HepG2 (cell line): ENCODE measurements at regions not wholly inside any gene's neighbourhood (a gene's known extent, or its start where the extent isn't known, plus 50 kb on each side); places are given as distances from the start of the nearest gene placed in this dataset.

ENCODE experiments used
- ATAC-seq: fragments of 200-7000 bp; cut with Tn5 transposase; 3 replicates; pipeline ENCODE4 v1.9.1; 2020; ENCODE audit warnings: mild to moderate bottlenecking, moderate library complexity
- BruUV-seq: library from RNA; stranded (reverse); fragments of 400-500 nt; replicated peaks from 2 replicates; lab custom pipeline; 2021; lab: Mats Ljungman, UMichigan
- CTCF ChIA-PET: fragments of 300-600 bp; formaldehyde crosslinking; extraction: SDS; loops from one replicate; lab custom pipeline; 2021; ENCODE audit warnings: low total read pairs, inconsistent platforms, low intra/inter-chr PET ratio; lab: Yijun Ruan, JAX
- POLR2A ChIA-PET: fragments of 350-600 bp; sonication (Branson Sonifier 250); formaldehyde crosslinking; loops from one replicate; lab custom pipeline; 2020; ENCODE audit warnings: antibody characterized with exemption, inconsistent platforms; lab: Yijun Ruan, JAX
- DNase-seq: peaks from one replicate; pipeline ENCODE4 v3.0.0-alpha.2; 2015; ENCODE audit warnings: low spot score
- FAIRE-seq: peaks from 3 replicates; lab custom pipeline; 2011; peaks lifted over from hg19 to GRCh38; lab: Jason Lieb, UNC
- H2AFZ ChIP-seq: one replicate; pipeline ENCODE4 v1.6.1; 2011; ENCODE audit warnings: low read length, inconsistent platforms
- H3K27ac ChIP-seq: fragments of 300-600 bp; 3 replicates; pipeline ENCODE4 v1.8.0; 2011; ENCODE audit warnings: mixed run types, mild to moderate bottlenecking, mixed read lengths, low read length, inconsistent platforms; ENCODE audit not compliant: insufficient read depth; ENCODE audit errors: extremely low read length
- H3K27me3 ChIP-seq, 2 experiments: fragments of 200-600 bp in 1 of 2; 2 replicates in 1 of 2; 3 replicates in 1 of 2; pipeline versions ENCODE4 v1.6.0 to v1.8.0; 2011; ENCODE audit warnings: low read length in 2 of 2, mild to moderate bottlenecking in 2 of 2, moderate library complexity in 2 of 2, inconsistent platforms in 1 of 2; ENCODE audit not compliant: insufficient read depth in 2 of 2, control insufficient read depth in 1 of 2
- H3K36me3 ChIP-seq, 2 experiments: fragments of 200-600 bp in 1 of 2; replicated peaks in 1 of 2; 2 replicates in 1 of 2; 3 replicates in 1 of 2; pipeline versions ENCODE4 v1.5.1 to v1.8.0; 2011; ENCODE audit warnings: low read length in 2 of 2, inconsistent platforms in 1 of 2; ENCODE audit not compliant: insufficient read depth in 2 of 2, control insufficient read depth in 1 of 2
- H3K4me1 ChIP-seq: 2 replicates; pipeline ENCODE4 v1.5.1; 2012; ENCODE audit warnings: low read length, inconsistent platforms; ENCODE audit not compliant: insufficient read depth
- H3K4me2 ChIP-seq: 2 replicates; pipeline ENCODE4 v1.6.0; 2011; ENCODE audit warnings: low read depth, low read length, inconsistent platforms
- H3K4me3 ChIP-seq, 3 experiments: fragments of 200-600 bp in 1 of 3; sonication (generic), shearing (Covaris generic) in 1 of 3; replicated peaks in 1 of 3; 2 replicates each; pipeline ENCODE4 v1.5.1; 2011 to 2016; ENCODE audit warnings: low read length in 3 of 3, inconsistent platforms in 2 of 3, low read depth in 2 of 3, mild to moderate bottlenecking in 2 of 3, control low read depth in 1 of 3, mixed read lengths in 1 of 3; ENCODE audit not compliant: insufficient read depth in 1 of 3
- H3K79me2 ChIP-seq: one replicate; pipeline ENCODE4 v1.6.1; 2011; ENCODE audit warnings: low read length, inconsistent platforms; ENCODE audit not compliant: insufficient read depth
- H3K9ac ChIP-seq: 2 replicates; pipeline ENCODE4 v1.6.0; 2011; ENCODE audit warnings: mild to moderate bottlenecking, low read depth, low read length, inconsistent platforms; ENCODE audit not compliant: insufficient read depth
- H3K9me3 ChIP-seq: 2 replicates; pipeline ENCODE4 v1.5.1; 2012; ENCODE audit warnings: mild to moderate bottlenecking, low read length
- H4K20me1 ChIP-seq: 2 replicates; pipeline ENCODE4 v1.6.0; 2011; ENCODE audit warnings: inconsistent platforms, mild to moderate bottlenecking, low read length, moderate library complexity; ENCODE audit not compliant: insufficient read depth
- FOSL1 ChIP-seq: sonication (generic); formaldehyde crosslinking; IDR thresholded peaks from 2 replicates; pipeline ENCODE4 v1.9.0; 2021; ENCODE audit warnings: missing genetic modification reagents, borderline replicate concordance
- HNF4A ChIP-seq: sonication (generic); formaldehyde crosslinking; IDR thresholded peaks from 2 replicates; pipeline ENCODE4 v1.4.0; 2020; ENCODE audit warnings: missing genetic modification reagents
- MED13 ChIP-seq: sonication (generic); formaldehyde crosslinking; IDR thresholded peaks from 2 replicates; pipeline ENCODE4 v1.5.0; 2020; ENCODE audit warnings: missing genetic modification reagents
- MZF1 ChIP-seq: sonication (generic); formaldehyde crosslinking; IDR thresholded peaks from 2 replicates; pipeline ENCODE4 v1.8.1; 2023; ENCODE audit warnings: mild to moderate bottlenecking, missing genetic modification reagents, borderline replicate concordance
- NCOR1 ChIP-seq: fragments of 200-600 bp; sonication (generic); IDR thresholded peaks from 2 replicates; pipeline ENCODE4 v1.7.0; 2017; ENCODE audit warnings: antibody characterized with exemption, low read length, borderline replicate concordance
- NONO ChIP-seq, 2 experiments: fragments of 450-650 bp in 1 of 2; sonication (generic) in 1 of 2; formaldehyde crosslinking in 1 of 2; IDR thresholded peaks in 1 of 2; conservative IDR thresholded peaks in 1 of 2; 2 replicates each; pipeline versions ENCODE4 v1.6.1 to v1.8.0; 2017 to 2022; ENCODE audit warnings: mild to moderate bottlenecking in 1 of 2, missing genetic modification reagents in 1 of 2, moderate library complexity in 1 of 2
- PHB2 ChIP-seq: fragments of 450-650 bp; IDR thresholded peaks from 2 replicates; pipeline ENCODE4 v1.6.1; 2018; ENCODE audit not compliant: partially characterized antibody
- RFX1 ChIP-seq: fragments of 450-650 bp; IDR thresholded peaks from 2 replicates; pipeline ENCODE4 v1.6.1; 2017
- TCF7 ChIP-seq: sonication (generic); IDR thresholded peaks from 2 replicates; pipeline ENCODE4 v1.6.1; 2016; ENCODE audit warnings: antibody characterized with exemption, low read depth
- ZBTB20 ChIP-seq: sonication (generic); formaldehyde crosslinking; IDR thresholded peaks from 2 replicates; pipeline ENCODE4 v1.8.1; 2023; ENCODE audit warnings: missing genetic modification reagents, low read depth, mild to moderate bottlenecking, borderline replicate concordance
- ZFP36 ChIP-seq: fragments of 150-350 bp; IDR thresholded peaks from 2 replicates; pipeline ENCODE4 v1.6.1; 2018; ENCODE audit warnings: borderline replicate concordance, low read length, low read depth; ENCODE audit not compliant: partially characterized antibody
- ZNF546 ChIP-seq: sonication (generic); formaldehyde crosslinking; conservative IDR thresholded peaks from 2 replicates; pipeline ENCODE4 v1.8.1; 2023; ENCODE audit warnings: mild to moderate bottlenecking, missing genetic modification reagents
- ZNF704 ChIP-seq: sonication (generic); formaldehyde crosslinking; IDR thresholded peaks from 2 replicates; pipeline ENCODE4 v1.8.1; 2023; ENCODE audit warnings: mild to moderate bottlenecking, inconsistent platforms, moderate library complexity, missing genetic modification reagents, borderline replicate concordance
- ZNF768 ChIP-seq: sonication (generic); formaldehyde crosslinking; IDR thresholded peaks from 2 replicates; pipeline ENCODE4 v1.4.0; 2020; ENCODE audit warnings: missing genetic modification reagents
- ZNF839 ChIP-seq: sonication (generic); formaldehyde crosslinking; IDR thresholded peaks from 2 replicates; pipeline ENCODE4 v1.4.0; 2020; ENCODE audit warnings: missing genetic modification reagents, mild to moderate bottlenecking, borderline replicate concordance
- ZSCAN21 ChIP-seq: sonication (generic); formaldehyde crosslinking; IDR thresholded peaks from 2 replicates; pipeline ENCODE4 v1.8.0; 2022; ENCODE audit warnings: mild to moderate bottlenecking, missing genetic modification reagents, moderate library complexity, borderline replicate concordance
- ZSCAN30 ChIP-seq: sonication (generic); formaldehyde crosslinking; IDR thresholded peaks from 2 replicates; pipeline ENCODE4 v1.5.0; 2020; ENCODE audit warnings: mild to moderate bottlenecking, missing genetic modification reagents
- ZSCAN9 ChIP-seq: IDR thresholded peaks from 2 replicates; pipeline ENCODE4 v1.6.1; 2016; ENCODE audit warnings: borderline replicate concordance
- WGBS: methylation state at CpG from one replicate; pipeline ENCODE4 v1.1.6; 2017; ENCODE audit warnings: low lambda C conversion rate; 5-methylcytosine and 5-hydroxymethylcytosine counted together
- in situ Hi-C: cut with HindIII; loops from 2 replicates; pipeline ENCODE4 v1.10.0; 2017; ENCODE audit warnings: low pct_unique_long_range_greater_than_20kb; ENCODE audit not compliant: extremely low pct_ligation_motif_present
- intact Hi-C: fragments of 100-400 bp; cut with micrococcal nuclease; formaldehyde crosslinking; loops from one replicate; pipeline ENCODE4 v1.10.0; 2022; ENCODE audit not compliant: unreplicated experiment
- TF ChIP-seq, protein P1 (sequence below): sonication (generic); formaldehyde crosslinking; IDR thresholded peaks from 2 replicates; pipeline ENCODE4 v1.4.0; 2020; ENCODE audit warnings: missing genetic modification reagents, borderline replicate concordance

DNA sequence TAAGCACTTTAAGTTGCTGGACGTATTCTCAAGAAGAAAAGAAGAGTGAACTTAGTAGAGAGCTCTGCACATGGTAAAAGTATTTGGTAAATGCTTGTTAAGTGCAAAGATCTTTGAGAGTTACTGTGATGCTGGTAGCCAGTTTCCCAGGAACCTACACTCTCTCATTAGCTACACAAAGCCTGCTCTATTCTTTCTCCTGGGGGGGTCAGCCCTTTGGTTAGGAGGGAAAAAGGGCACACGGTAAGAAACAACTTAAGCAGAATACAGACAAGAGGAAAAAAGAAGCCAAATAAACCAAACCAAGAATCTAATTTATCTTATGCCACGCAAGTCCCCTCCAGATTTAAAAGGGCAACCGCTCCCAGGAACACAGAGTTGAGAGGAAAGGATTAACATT is 1100.1 kb upstream of the CDH10 start:
- H3K27me3 ChIP-seq = no peaks in the 10 kb centered on the region
- CTCF ChIA-PET = no interaction called here
- no TSS peak for BruUV-seq
- ATAC-seq (no peak), DNase-seq (no peak), FAIRE-seq (no peak)
- in situ Hi-C loops (no loop called here), intact Hi-C loops (no loop called here)
- no peaks in the 10 kb centered on the region for H3K36me3 ChIP-seq
- no peaks in the 10 kb centered on the region for H3K79me2 ChIP-seq
- H3K4me3 ChIP-seq = no peak overlapping the region
- H4K20me1 ChIP-seq = no peaks in the 10 kb centered on the region
- peaks cover 60% of the 10 kb centered on the region for H3K9me3 ChIP-seq
- 4% methylated on average over 4 of the region's 4 CpGs for WGBS
- H3K9ac ChIP-seq = no peak overlapping the region
- POLR2A ChIA-PET = no interaction called here
- H3K4me2 ChIP-seq = no peak overlapping the region
- H2AFZ ChIP-seq = no peak overlapping the region
- no peak overlapping the region for H3K27ac ChIP-seq
- TF ChIP-seq ZSCAN21 (CRISPR knock-in tag) (no peak), PHB2 (no peak)
- no peaks in the 10 kb centered on the region for H3K4me1 ChIP-seq

DNA sequence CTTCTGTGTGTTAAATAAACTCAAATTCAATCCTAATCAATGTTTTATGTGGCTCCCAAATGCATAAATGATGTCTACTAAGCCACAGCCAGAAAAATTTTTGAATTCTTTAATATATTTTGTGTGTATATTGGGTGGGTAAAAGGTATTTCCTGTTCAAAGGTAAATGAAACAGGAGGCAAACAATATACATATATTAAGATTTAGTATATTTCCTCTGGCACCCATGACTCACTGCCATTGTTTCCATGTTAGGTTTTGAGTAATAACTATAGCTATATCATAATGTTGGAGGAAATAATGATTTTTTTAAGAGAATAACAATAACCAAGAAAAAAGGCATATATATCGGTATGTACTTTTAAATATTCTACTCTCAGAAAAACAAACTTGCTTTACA is 1071.9 kb upstream of the CDH10 start:
- Histone ChIP-seq H3K79me2 (no peaks in the 10 kb centered on the region), H3K9me3 (peaks cover 30% of the 10 kb centered on the region), H3K27ac (no peak overlapping the region), H4K20me1 (no peaks in the 10 kb centered on the region), H3K4me2 (no peak overlapping the region), H3K9ac (no peak overlapping the region), H3K36me3 (no peaks in the 10 kb centered on the region), H3K4me3 (no peak overlapping the region), H3K27me3 (no peaks in the 10 kb centered on the region), H2AFZ (no peak overlapping the region), H3K4me1 (no peaks in the 10 kb centered on the region)
- TF ChIP-seq MZF1 (CRISPR knock-in tag) (no peak), ZBTB20 (no peak), NONO (IDR thresholded peaks at IDR 0.05) (no peak), NONO (CRISPR knock-in tag; conservative IDR thresholded peaks at IDR 0.05) (no peak), FOSL1 (CRISPR knock-in tag) (no peak), ZSCAN9 (no peak), ZNF704 (no peak), MED13 (CRISPR knock-in tag) (no peak), HNF4A (CRISPR knock-in tag) (no peak), ZNF768 (no peak), ZNF839 (no peak), TCF7 (no peak), ZFP36 (no peak), ZSCAN30 (CRISPR knock-in tag) (no peak), NCOR1 (no peak), ZNF546 (CRISPR knock-in tag) (no peak), RFX1 (no peak)
- TF ChIP-seq, protein P1, sequence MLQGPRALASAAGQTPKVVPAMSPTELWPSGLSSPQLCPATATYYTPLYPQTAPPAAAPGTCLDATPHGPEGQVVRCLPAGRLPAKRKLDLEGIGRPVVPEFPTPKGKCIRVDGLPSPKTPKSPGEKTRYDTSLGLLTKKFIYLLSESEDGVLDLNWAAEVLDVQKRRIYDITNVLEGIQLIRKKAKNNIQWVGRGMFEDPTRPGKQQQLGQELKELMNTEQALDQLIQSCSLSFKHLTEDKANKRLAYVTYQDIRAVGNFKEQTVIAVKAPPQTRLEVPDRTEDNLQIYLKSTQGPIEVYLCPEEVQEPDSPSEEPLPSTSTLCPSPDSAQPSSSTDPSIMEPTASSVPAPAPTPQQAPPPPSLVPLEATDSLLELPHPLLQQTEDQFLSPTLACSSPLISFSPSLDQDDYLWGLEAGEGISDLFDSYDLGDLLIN (CRISPR knock-in tag) = no peak
- intact Hi-C loops (no loop called here), in situ Hi-C loops (no loop called here)
- DNase-seq = no peak
- ChIA-PET POLR2A (no interaction called here), CTCF (no interaction called here)
- BruUV-seq = no TSS peak
- 2% methylated on average over 1 of the region's 1 CpG for WGBS
- FAIRE-seq = no peak
- no peak for ATAC-seq
